ENCODE measurements at regions not wholly inside any gene's neighbourhood (a gene's known extent, or its start where the extent isn't known, plus 50 kb on each side); places are given as distances from the start of the nearest gene placed in this dataset.
"Not testable (repeated sequence)": the region's sequence is repeated elsewhere in the genome, so short reads cannot be mapped to it uniquely, and the experiment has no call there.

DNA sequence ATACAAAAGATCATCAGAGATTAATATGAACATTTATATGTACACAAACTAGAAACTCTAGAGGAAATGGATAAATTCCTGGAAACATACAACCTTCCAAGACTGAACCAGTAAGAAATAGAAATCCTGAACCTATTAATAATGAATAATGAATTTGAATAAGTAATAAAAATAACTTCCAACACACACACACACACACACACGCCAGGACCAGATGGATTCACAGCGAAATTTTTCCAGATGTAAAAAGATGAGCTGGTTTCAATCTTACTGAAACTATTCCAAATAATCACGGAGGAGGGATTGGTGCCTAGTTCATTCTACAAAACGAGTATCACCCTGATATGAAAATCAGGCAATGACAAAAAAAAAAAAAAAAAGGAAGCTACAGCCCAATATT lies 1095.0 kb downstream of the FAT4 start:
- no peak for DNase-seq
- Histone ChIP-seq H3K27me3 (replicated peaks in 2 of 5; ENCODE audit: control insufficient read depth in 4 of 5, insufficient read depth in 5 of 5, low read length in 4 of 5) (no peaks in the 10 kb centered on the region), H3K4me1 (ENCODE audit: control extremely low read depth in 1 of 4, control insufficient read depth in 4 of 4, insufficient read depth in 4 of 4, low read length in 3 of 4) (no peaks in the 10 kb centered on the region), H3K36me3 (ENCODE audit: control insufficient read depth in 4 of 4, insufficient read depth in 4 of 4, low read length in 3 of 4) (no peaks in the 10 kb centered on the region), H3K27ac (ENCODE audit: insufficient read depth in 1 of 2, low read depth in 1 of 2, low read length in 2 of 2, poor library complexity in 1 of 2, severe bottlenecking in 2 of 2) (no peak overlapping the region), H3K4me3 (ENCODE audit: control insufficient read depth in 1 of 7, extremely low read depth in 1 of 7, insufficient read depth in 4 of 7, low read depth in 2 of 7, low read length in 6 of 7) (no peak overlapping the region), H3K9me3 (ENCODE audit: control extremely low read depth in 1 of 5, control insufficient read depth in 4 of 5, insufficient read depth in 2 of 5, low read depth in 1 of 5, low read length in 4 of 5) (no peaks in the 10 kb centered on the region)
- CTCF ChIA-PET: interaction anchor here (0.9 kb wide), 1 partner anchor 1095 kb away, joined by 3 read pairs; the partner anchor contains the start of gene FAT4
- 88% methylated on average over 1 of the region's 4 CpGs for WGBS (ENCODE audit: insufficient coverage)
- POLR2A ChIA-PET: no interaction called here

GRCh38 chr4:126411047-126411446 lies 1096.3 kb downstream of the FAT4 start:
- ChIA-PET CTCF (no interaction called here), POLR2A (no interaction called here)
- DNase-seq: no peak
- H3K27me3 ChIP-seq (replicated peaks in 2 of 5; ENCODE audit: control insufficient read depth in 4 of 5, insufficient read depth in 5 of 5, low read length in 4 of 5): no peaks in the 10 kb centered on the region
- no CpG with 5 or more reads among the region's 2 CpGs for WGBS (ENCODE audit: insufficient coverage)
- H3K27ac ChIP-seq (ENCODE audit: insufficient read depth in 1 of 2, low read depth in 1 of 2, low read length in 2 of 2, poor library complexity in 1 of 2, severe bottlenecking in 2 of 2): no peak overlapping the region
- no peak overlapping the region for H3K4me3 ChIP-seq (ENCODE audit: control insufficient read depth in 1 of 7, extremely low read depth in 1 of 7, insufficient read depth in 4 of 7, low read depth in 2 of 7, low read length in 6 of 7)
- no peaks in the 10 kb centered on the region for H3K4me1 ChIP-seq (ENCODE audit: control extremely low read depth in 1 of 4, control insufficient read depth in 4 of 4, insufficient read depth in 4 of 4, low read length in 3 of 4)
- H3K36me3 ChIP-seq (ENCODE audit: control insufficient read depth in 4 of 4, insufficient read depth in 4 of 4, low read length in 3 of 4): no peaks in the 10 kb centered on the region
- no peaks in the 10 kb centered on the region for H3K9me3 ChIP-seq (ENCODE audit: control extremely low read depth in 1 of 5, control insufficient read depth in 4 of 5, insufficient read depth in 2 of 5, low read depth in 1 of 5, low read length in 4 of 5)

DNA sequence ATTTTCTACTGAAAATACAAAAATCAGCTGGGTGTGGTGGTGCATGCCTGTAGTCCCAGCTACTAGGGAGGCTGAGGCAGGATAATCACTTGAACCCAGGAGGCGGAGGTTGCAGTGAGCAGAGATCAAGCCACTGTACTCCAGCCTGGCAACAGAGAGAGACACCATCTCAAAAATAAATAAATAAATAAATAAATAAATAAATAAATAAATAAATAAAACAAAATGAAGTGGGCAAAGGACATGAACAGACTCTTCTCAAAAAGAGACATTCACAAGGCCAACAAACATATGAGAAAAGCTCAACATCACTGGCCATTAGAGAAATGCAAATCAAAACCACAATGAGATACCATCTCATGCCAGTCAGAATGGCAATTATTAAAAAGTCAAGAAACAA lies 1097.6 kb downstream of the FAT4 start:
- POLR2A ChIA-PET: not testable (repeated sequence)

GRCh38 chr4:126414741-126415140 lies 1100.0 kb downstream of the FAT4 start:
- H3K36me3 ChIP-seq (ENCODE audit: control insufficient read depth in 4 of 4, insufficient read depth in 4 of 4, low read length in 3 of 4): no peaks in the 10 kb centered on the region
- no peaks in the 10 kb centered on the region for H3K4me1 ChIP-seq (ENCODE audit: control extremely low read depth in 1 of 4, control insufficient read depth in 4 of 4, insufficient read depth in 4 of 4, low read length in 3 of 4)
- POLR2A ChIA-PET: no interaction called here
- DNase-seq: no peak
- H3K27me3 ChIP-seq (replicated peaks in 2 of 5; ENCODE audit: control insufficient read depth in 4 of 5, insufficient read depth in 5 of 5, low read length in 4 of 5): no peaks in the 10 kb centered on the region
- peaks cover 0 to 2% (median 0%) of the 10 kb centered on the region in 5 experiments for H3K9me3 ChIP-seq (ENCODE audit: control extremely low read depth in 1 of 5, control insufficient read depth in 4 of 5, insufficient read depth in 2 of 5, low read depth in 1 of 5, low read length in 4 of 5)
- CTCF ChIA-PET: no interaction called here
- 100% methylated on average over 2 of the region's 3 CpGs for WGBS (ENCODE audit: insufficient coverage)
- no peak overlapping the region for H3K4me3 ChIP-seq (ENCODE audit: control insufficient read depth in 1 of 7, extremely low read depth in 1 of 7, insufficient read depth in 4 of 7, low read depth in 2 of 7, low read length in 6 of 7)
- no peak overlapping the region for H3K27ac ChIP-seq (ENCODE audit: insufficient read depth in 1 of 2, low read depth in 1 of 2, low read length in 2 of 2, poor library complexity in 1 of 2, severe bottlenecking in 2 of 2)

More for the DNA sequence above, 1097.6 kb downstream of the FAT4 start:
- H3K4me3 ChIP-seq (ENCODE audit: control insufficient read depth in 1 of 7, extremely low read depth in 1 of 7, insufficient read depth in 4 of 7, low read depth in 2 of 7, low read length in 6 of 7); H3K27me3 ChIP-seq (replicated peaks in 2 of 5; ENCODE audit: control insufficient read depth in 4 of 5, insufficient read depth in 5 of 5, low read length in 4 of 5); H3K4me1 ChIP-seq (ENCODE audit: control extremely low read depth in 1 of 4, control insufficient read depth in 4 of 4, insufficient read depth in 4 of 4, low read length in 3 of 4); H3K9me3 ChIP-seq (ENCODE audit: control extremely low read depth in 1 of 5, control insufficient read depth in 4 of 5, insufficient read depth in 2 of 5, low read depth in 1 of 5, low read length in 4 of 5); H3K36me3 ChIP-seq (ENCODE audit: control insufficient read depth in 4 of 4, insufficient read depth in 4 of 4, low read length in 3 of 4); CTCF ChIA-PET; H3K27ac ChIP-seq (ENCODE audit: insufficient read depth in 1 of 2, low read depth in 1 of 2, low read length in 2 of 2, poor library complexity in 1 of 2, severe bottlenecking in 2 of 2); DNase-seq: not testable (repeated sequence)
- no CpG with 5 or more reads among the region's 1 CpG for WGBS (ENCODE audit: insufficient coverage)

DNA sequence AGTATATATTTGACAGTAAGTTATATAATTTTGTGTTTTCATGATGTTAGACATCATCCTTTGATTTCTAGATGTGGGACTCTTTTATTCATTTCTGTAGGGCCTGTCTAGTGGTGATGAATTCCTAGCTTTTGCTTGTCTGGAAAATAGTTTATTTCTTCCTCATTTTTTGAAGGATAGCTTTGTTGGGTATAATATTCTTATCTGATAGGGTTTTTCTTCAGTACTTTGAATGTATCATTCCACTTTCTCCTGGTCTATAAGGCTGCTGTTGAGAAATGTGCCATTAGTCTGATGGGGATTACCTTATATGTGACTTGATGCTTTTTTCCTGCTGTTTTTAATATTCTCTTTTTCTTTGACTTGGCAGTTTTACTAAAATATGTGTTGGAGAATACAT lies 1104.5 kb downstream of the FAT4 start:
- H3K27me3 ChIP-seq (replicated peaks in 2 of 5; ENCODE audit: control insufficient read depth in 4 of 5, insufficient read depth in 5 of 5, low read length in 4 of 5): no peaks in the 10 kb centered on the region

GRCh38 chr4:126427853-126428252 lies 1113.1 kb downstream of the FAT4 start:
- no peak overlapping the region for H3K4me3 ChIP-seq (ENCODE audit: control insufficient read depth in 1 of 7, extremely low read depth in 1 of 7, insufficient read depth in 4 of 7, low read depth in 2 of 7, low read length in 6 of 7)
- CTCF ChIA-PET: no interaction called here

More for the DNA sequence above, 1104.5 kb downstream of the FAT4 start:
- Histone ChIP-seq H3K9me3 (ENCODE audit: control extremely low read depth in 1 of 5, control insufficient read depth in 4 of 5, insufficient read depth in 2 of 5, low read depth in 1 of 5, low read length in 4 of 5) (peaks cover 0 to 8% (median 2%) of the 10 kb centered on the region in 5 experiments), H3K27ac (ENCODE audit: insufficient read depth in 1 of 2, low read depth in 1 of 2, low read length in 2 of 2, poor library complexity in 1 of 2, severe bottlenecking in 2 of 2) (no peak overlapping the region), H3K4me1 (ENCODE audit: control extremely low read depth in 1 of 4, control insufficient read depth in 4 of 4, insufficient read depth in 4 of 4, low read length in 3 of 4) (no peaks in the 10 kb centered on the region), H3K36me3 (ENCODE audit: control insufficient read depth in 4 of 4, insufficient read depth in 4 of 4, low read length in 3 of 4) (no peaks in the 10 kb centered on the region), H3K4me3 (ENCODE audit: control insufficient read depth in 1 of 7, extremely low read depth in 1 of 7, insufficient read depth in 4 of 7, low read depth in 2 of 7, low read length in 6 of 7) (no peak overlapping the region)
- no peak for DNase-seq
- ChIA-PET POLR2A (interaction anchor here (0.6 kb wide), 1 partner anchor 10 kb away, joined by 3 read pairs; no protein-coding TSS in a partner anchor), CTCF (no interaction called here)

DNA sequence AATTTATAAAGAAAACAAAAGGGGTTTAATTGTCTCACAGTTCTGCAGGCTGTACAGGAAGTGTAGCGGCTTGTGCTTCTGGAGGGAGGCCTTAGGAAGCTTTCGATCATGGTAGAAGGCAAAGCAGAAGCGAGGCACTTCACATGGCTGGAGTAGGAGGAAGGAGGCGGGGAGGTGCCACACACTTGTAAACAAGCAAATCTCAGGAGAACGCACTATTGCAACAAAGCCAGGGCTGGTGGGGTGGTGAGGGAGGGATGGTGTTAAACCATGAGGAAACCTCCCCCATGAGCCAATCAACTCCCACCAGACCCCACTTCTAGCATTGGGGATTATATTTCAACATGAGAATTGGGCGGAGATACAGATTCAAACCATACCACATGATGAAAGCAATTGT lies 1116.3 kb downstream of the FAT4 start:
- WGBS (ENCODE audit: insufficient coverage): 100% methylated on average over 3 of the region's 6 CpGs
- ChIA-PET CTCF (no interaction called here), POLR2A (no interaction called here)
- no peaks in the 10 kb centered on the region for H3K9me3 ChIP-seq (ENCODE audit: control extremely low read depth in 1 of 5, control insufficient read depth in 4 of 5, insufficient read depth in 2 of 5, low read depth in 1 of 5, low read length in 4 of 5)
- no peak for DNase-seq
- H3K4me3 ChIP-seq (ENCODE audit: control insufficient read depth in 1 of 7, extremely low read depth in 1 of 7, insufficient read depth in 4 of 7, low read depth in 2 of 7, low read length in 6 of 7): no peak overlapping the region
- no peaks in the 10 kb centered on the region for H3K27me3 ChIP-seq (replicated peaks in 2 of 5; ENCODE audit: control insufficient read depth in 4 of 5, insufficient read depth in 5 of 5, low read length in 4 of 5)
- H3K36me3 ChIP-seq (ENCODE audit: control insufficient read depth in 4 of 4, insufficient read depth in 4 of 4, low read length in 3 of 4): no peaks in the 10 kb centered on the region
- H3K27ac ChIP-seq (ENCODE audit: insufficient read depth in 1 of 2, low read depth in 1 of 2, low read length in 2 of 2, poor library complexity in 1 of 2, severe bottlenecking in 2 of 2): no peak overlapping the region
- no peaks in the 10 kb centered on the region for H3K4me1 ChIP-seq (ENCODE audit: control extremely low read depth in 1 of 4, control insufficient read depth in 4 of 4, insufficient read depth in 4 of 4, low read length in 3 of 4)

More at GRCh38 chr4:126427853-126428252, 1113.1 kb downstream of the FAT4 start:
- no peaks in the 10 kb centered on the region for H3K9me3 ChIP-seq (ENCODE audit: control extremely low read depth in 1 of 5, control insufficient read depth in 4 of 5, insufficient read depth in 2 of 5, low read depth in 1 of 5, low read length in 4 of 5)
- DNase-seq: no peak
- H3K27me3 ChIP-seq (replicated peaks in 2 of 5; ENCODE audit: control insufficient read depth in 4 of 5, insufficient read depth in 5 of 5, low read length in 4 of 5): no peaks in the 10 kb centered on the region
- H3K4me1 ChIP-seq (ENCODE audit: control extremely low read depth in 1 of 4, control insufficient read depth in 4 of 4, insufficient read depth in 4 of 4, low read length in 3 of 4): no peaks in the 10 kb centered on the region
- 40% methylated on average over 1 of the region's 4 CpGs for WGBS (ENCODE audit: insufficient coverage)
- no peak overlapping the region for H3K27ac ChIP-seq (ENCODE audit: insufficient read depth in 1 of 2, low read depth in 1 of 2, low read length in 2 of 2, poor library complexity in 1 of 2, severe bottlenecking in 2 of 2)
- no peaks in the 10 kb centered on the region for H3K36me3 ChIP-seq (ENCODE audit: control insufficient read depth in 4 of 4, insufficient read depth in 4 of 4, low read length in 3 of 4)
- POLR2A ChIA-PET: no interaction called here
